H9 (cell line): ENCODE measurements at regions not wholly inside any gene's neighbourhood (a gene's known extent, or its start where the extent isn't known, plus 50 kb on each side); places are given as distances from the start of the nearest gene placed in this dataset.

Source experiments
- DNase-seq: peaks from one replicate; pipeline ENCODE4 v3.0.0-alpha.2; 2017
- H2AFZ ChIP-seq: one replicate; pipeline ENCODE4 v1.6.1; 2013; ENCODE audit warnings: mild to moderate bottlenecking, low read length, control low read depth, moderate library complexity
- H2AK5ac ChIP-seq: 2 replicates; pipeline ENCODE4 v1.6.1; 2013; ENCODE audit warnings: low read length, control low read depth, mixed read lengths; ENCODE audit not compliant: insufficient read length
- H2BK120ac ChIP-seq: one replicate; pipeline ENCODE4 v1.6.1; 2013; ENCODE audit warnings: low read depth, mild to moderate bottlenecking, low read length, control low read depth, inconsistent platforms; ENCODE audit not compliant: poor library complexity, severe bottlenecking
- H2BK12ac ChIP-seq: 2 replicates; pipeline ENCODE4 v1.6.1; 2013; ENCODE audit warnings: low read length, control low read depth, mixed read lengths, low read depth; ENCODE audit not compliant: insufficient read length
- H2BK15ac ChIP-seq: 2 replicates; pipeline ENCODE4 v1.6.1; 2013; ENCODE audit warnings: low read depth, low read length, control low read depth
- H2BK20ac ChIP-seq: one replicate; pipeline ENCODE4 v1.6.1; 2013; ENCODE audit warnings: low read depth, mild to moderate bottlenecking, low read length, control low read depth, inconsistent platforms; ENCODE audit not compliant: poor library complexity, severe bottlenecking
- H2BK5ac ChIP-seq: 2 replicates; pipeline ENCODE4 v1.6.1; 2013; ENCODE audit warnings: low read length, control low read depth, mixed read lengths; ENCODE audit not compliant: insufficient read length
- H3K14ac ChIP-seq: 2 replicates; pipeline ENCODE4 v1.6.1; 2013; ENCODE audit warnings: low read length, control low read depth; ENCODE audit not compliant: insufficient read depth
- H3K18ac ChIP-seq: 2 replicates; pipeline ENCODE4 v1.6.1; 2013; ENCODE audit warnings: low read depth, mild to moderate bottlenecking, mixed read lengths, low read length, control low read depth; ENCODE audit not compliant: insufficient read length
- H3K23ac ChIP-seq: 2 replicates; pipeline ENCODE4 v1.6.1; 2013; ENCODE audit warnings: low read length, control low read depth, mixed read lengths, low read depth; ENCODE audit not compliant: insufficient read length
- H3K23me2 ChIP-seq: 2 replicates; pipeline ENCODE4 v1.6.1; 2013; ENCODE audit warnings: low read depth, mild to moderate bottlenecking, mixed read lengths, low read length, control low read depth; ENCODE audit not compliant: insufficient read length, poor library complexity, severe bottlenecking
- H3K27ac ChIP-seq: 2 replicates; pipeline ENCODE4 v1.5.1; 2013; ENCODE audit warnings: low read length, control low read depth, mixed read lengths, low read depth; ENCODE audit not compliant: insufficient read length
- H3K27me3 ChIP-seq: 2 replicates; pipeline ENCODE4 v1.6.1; 2013; ENCODE audit warnings: low read length, control low read depth, inconsistent platforms; ENCODE audit not compliant: insufficient read depth
- H3K4ac ChIP-seq: 2 replicates; pipeline ENCODE4 v1.6.1; 2013; ENCODE audit warnings: low read depth, mild to moderate bottlenecking, control low read depth, inconsistent platforms, low read length, moderate library complexity
- H3K4me1 ChIP-seq: 2 replicates; pipeline ENCODE4 v1.6.1; 2013; ENCODE audit warnings: low read length, control low read depth, inconsistent platforms; ENCODE audit not compliant: insufficient read depth
- H3K4me2 ChIP-seq: 2 replicates; pipeline ENCODE4 v1.6.1; 2013; ENCODE audit warnings: low read length, control low read depth, mixed read lengths; ENCODE audit not compliant: insufficient read length, insufficient read depth
- H3K56ac ChIP-seq: 2 replicates; pipeline ENCODE4 v1.6.1; 2013; ENCODE audit warnings: low read depth, mild to moderate bottlenecking, mixed read lengths, low read length, control low read depth; ENCODE audit not compliant: insufficient read length
- H3K79me1 ChIP-seq: 2 replicates; pipeline ENCODE4 v1.6.1; 2013; ENCODE audit warnings: low read depth, mild to moderate bottlenecking, moderate library complexity, low read length, control low read depth, inconsistent platforms; ENCODE audit not compliant: insufficient read depth, poor library complexity, severe bottlenecking
- H3K79me2 ChIP-seq: 2 replicates; pipeline ENCODE4 v1.6.1; 2013; ENCODE audit warnings: low read length, control low read depth, inconsistent platforms; ENCODE audit not compliant: insufficient read depth
- H3K9ac ChIP-seq: 2 replicates; pipeline ENCODE4 v1.6.1; 2013; ENCODE audit warnings: low read length, control low read depth, mixed read lengths; ENCODE audit not compliant: insufficient read length; ENCODE audit errors: extremely low read depth
- H3K9me3 ChIP-seq: one replicate; pipeline ENCODE4 v1.6.1; 2013; ENCODE audit warnings: low read depth, low read length, inconsistent platforms; ENCODE audit not compliant: control insufficient read depth
- H3T11ph ChIP-seq: one replicate; pipeline ENCODE4 v1.6.1; 2013; ENCODE audit warnings: mild to moderate bottlenecking, low read length, control low read depth, inconsistent platforms
- H4K20me1 ChIP-seq: one replicate; pipeline ENCODE4 v1.6.1; 2013; ENCODE audit not compliant: control insufficient read depth, insufficient read length, insufficient read depth
- H4K5ac ChIP-seq: 2 replicates; pipeline ENCODE4 v1.6.1; 2013; ENCODE audit warnings: low read depth, mild to moderate bottlenecking, mixed read lengths, low read length, control low read depth; ENCODE audit not compliant: insufficient read length
- H4K8ac ChIP-seq: replicated peaks from 2 replicates; pipeline ENCODE4 v1.6.1; 2013; ENCODE audit warnings: low read length, control low read depth, mixed read lengths, low read depth; ENCODE audit not compliant: insufficient read length
- H4K91ac ChIP-seq: 2 replicates; pipeline ENCODE4 v1.6.1; 2013; ENCODE audit warnings: low read depth, mild to moderate bottlenecking, moderate library complexity, mixed read lengths, low read length, control low read depth; ENCODE audit not compliant: insufficient read length
- H3K27ac Mint-ChIP-seq, 3 experiments: 2 replicates in 2 of 3; 3 replicates in 1 of 3; pipeline ENCODE4 v1.8.0; 2020 to 2021; ENCODE audit warnings: mixed read lengths in 3 of 3, mild to moderate bottlenecking in 1 of 3, moderate library complexity in 1 of 3
- H3K27me3 Mint-ChIP-seq: 2 replicates; pipeline ENCODE4 v1.8.0; 2021; ENCODE audit warnings: low read depth, mild to moderate bottlenecking, moderate library complexity, mixed read lengths
- H3K36me3 Mint-ChIP-seq, 3 experiments: 2 replicates in 2 of 3; 3 replicates in 1 of 3; pipeline ENCODE4 v1.8.0; 2020 to 2021; ENCODE audit warnings: low read depth in 3 of 3, mixed read lengths in 3 of 3; ENCODE audit not compliant: insufficient read depth in 1 of 3
- H3K4me1 Mint-ChIP-seq, 2 experiments: 2 replicates each; pipeline ENCODE4 v1.8.0; 2020; ENCODE audit warnings: mixed read lengths in 2 of 2
- H3K4me3 Mint-ChIP-seq, 2 experiments: 2 replicates in 1 of 2; 3 replicates in 1 of 2; pipeline ENCODE4 v1.8.0; 2020 to 2021; ENCODE audit warnings: mild to moderate bottlenecking in 2 of 2, mixed read lengths in 2 of 2, moderate library complexity in 1 of 2
- H3K9me3 Mint-ChIP-seq, 2 experiments: 2 replicates in 1 of 2; 3 replicates in 1 of 2; pipeline ENCODE4 v1.8.0; 2020; ENCODE audit warnings: mild to moderate bottlenecking in 2 of 2, mixed read lengths in 2 of 2, moderate library complexity in 1 of 2
- WGBS: extraction: QIAGEN DNeasy Blood & Tissue Kit; methylation state at CpG from one replicate; pipeline ENCODE4 v1.1.7; 2013; ENCODE audit warnings: missing lambda C conversion rate, low lambda C conversion rate, mixed read lengths; ENCODE audit not compliant: insufficient read length; ENCODE audit errors: extremely low coverage; 5-methylcytosine and 5-hydroxymethylcytosine counted together
- TF ChIP-seq, protein P1 (sequence below): fragments of 200-600 bp; sonication (generic); conservative IDR thresholded peaks from 3 replicates; pipeline ENCODE4 v1.8.0; 2021; ENCODE audit warnings: antibody characterized with exemption, mild to moderate bottlenecking

GRCh38 chr4:43458293-43458692 lies 565.8 kb downstream of the GRXCR1 start:
- Mint-ChIP-seq H3K9me3 (peaks cover 0 to under 1% of the 10 kb centered on the region in 2 experiments; a peak in 1 of 5 replicates), H3K36me3 (peaks cover 0 to 3% (median 0%) of the 10 kb centered on the region in 3 experiments; a peak in 1 of 7 replicates), H3K4me3 (no peak overlapping the region), H3K4me1 (peaks cover 19 to 21% of the 10 kb centered on the region in 2 experiments), H3K27ac (no peak overlapping the region; a peak in 1 of 7 replicates), H3K27me3 (no peaks in the 10 kb centered on the region)
- no peaks in the 10 kb centered on the region for H3K9me3 ChIP-seq
- no peak overlapping the region for H2BK20ac ChIP-seq
- H3K23me2 ChIP-seq, result no peaks in the 10 kb centered on the region
- no peaks in the 10 kb centered on the region for H3K79me2 ChIP-seq
- H3K27ac ChIP-seq, result no peak overlapping the region
- no peak overlapping the region for H2BK120ac ChIP-seq
- no peak overlapping the region for H2BK15ac ChIP-seq
- H3K23ac ChIP-seq, result no peak overlapping the region
- H3K56ac ChIP-seq, result no peak overlapping the region
- H3K4me2 ChIP-seq, result no peak overlapping the region
- H3K14ac ChIP-seq, result no peak overlapping the region
- H3K27me3 ChIP-seq, result no peaks in the 10 kb centered on the region
- no peak overlapping the region for H2AK5ac ChIP-seq
- no peak overlapping the region for H3K9ac ChIP-seq
- H3T11ph ChIP-seq, result no peak overlapping the region
- H2BK12ac ChIP-seq, result no peak overlapping the region
- no peak for DNase-seq
- H2BK5ac ChIP-seq, result no peak overlapping the region
- no peak overlapping the region for H3K4ac ChIP-seq
- no peaks in the 10 kb centered on the region for H3K79me1 ChIP-seq
- no peak overlapping the region for H3K18ac ChIP-seq
- no peak overlapping the region for H4K91ac ChIP-seq
- no peaks in the 10 kb centered on the region; the same call in 1 of the 2 replicates for H3K4me1 ChIP-seq
- H4K8ac ChIP-seq, result no peak overlapping the region
- no peaks in the 10 kb centered on the region for H4K20me1 ChIP-seq
- no peak overlapping the region for H2AFZ ChIP-seq
- TF ChIP-seq, protein P1, sequence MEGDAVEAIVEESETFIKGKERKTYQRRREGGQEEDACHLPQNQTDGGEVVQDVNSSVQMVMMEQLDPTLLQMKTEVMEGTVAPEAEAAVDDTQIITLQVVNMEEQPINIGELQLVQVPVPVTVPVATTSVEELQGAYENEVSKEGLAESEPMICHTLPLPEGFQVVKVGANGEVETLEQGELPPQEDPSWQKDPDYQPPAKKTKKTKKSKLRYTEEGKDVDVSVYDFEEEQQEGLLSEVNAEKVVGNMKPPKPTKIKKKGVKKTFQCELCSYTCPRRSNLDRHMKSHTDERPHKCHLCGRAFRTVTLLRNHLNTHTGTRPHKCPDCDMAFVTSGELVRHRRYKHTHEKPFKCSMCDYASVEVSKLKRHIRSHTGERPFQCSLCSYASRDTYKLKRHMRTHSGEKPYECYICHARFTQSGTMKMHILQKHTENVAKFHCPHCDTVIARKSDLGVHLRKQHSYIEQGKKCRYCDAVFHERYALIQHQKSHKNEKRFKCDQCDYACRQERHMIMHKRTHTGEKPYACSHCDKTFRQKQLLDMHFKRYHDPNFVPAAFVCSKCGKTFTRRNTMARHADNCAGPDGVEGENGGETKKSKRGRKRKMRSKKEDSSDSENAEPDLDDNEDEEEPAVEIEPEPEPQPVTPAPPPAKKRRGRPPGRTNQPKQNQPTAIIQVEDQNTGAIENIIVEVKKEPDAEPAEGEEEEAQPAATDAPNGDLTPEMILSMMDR, result no peak
- no CpG with 5 or more reads among the region's 4 CpGs for WGBS
- no peak overlapping the region for H4K5ac ChIP-seq
